Nephron progenitor cell (in vitro differentiated cells): ENCODE measurements at regions not wholly inside any gene's neighbourhood (a gene's known extent, or its start where the extent isn't known, plus 50 kb on each side); places are given as distances from the start of the nearest gene placed in this dataset.
A peak's percentile ranks its signal among the peaks of the same experiment; 100 is the strongest.

Experiments
- DNase-seq: peaks from one replicate; pipeline ENCODE4 v3.0.0; 2021
- H3K27ac Mint-ChIP-seq: 2 replicates; pipeline ENCODE4 v1.8.0; 2021; ENCODE audit warnings: mild to moderate bottlenecking, moderate library complexity, mixed read lengths
- H3K27me3 Mint-ChIP-seq: 2 replicates; pipeline ENCODE4 v1.8.0; 2021; ENCODE audit warnings: mild to moderate bottlenecking, low read depth, mixed read lengths; ENCODE audit not compliant: poor library complexity
- H3K36me3 Mint-ChIP-seq: 2 replicates; pipeline ENCODE4 v1.8.0; 2021; ENCODE audit warnings: low read depth, mixed read lengths
- H3K4me1 Mint-ChIP-seq: 2 replicates; pipeline ENCODE4 v1.8.0; 2021; ENCODE audit warnings: mixed read lengths
- H3K4me3 Mint-ChIP-seq: 2 replicates; pipeline ENCODE4 v1.8.0; 2021; ENCODE audit warnings: mild to moderate bottlenecking, moderate library complexity, mixed read lengths
- H3K9me3 Mint-ChIP-seq: 2 replicates; pipeline ENCODE4 v1.8.0; 2021; ENCODE audit warnings: mild to moderate bottlenecking, moderate library complexity, mixed read lengths
- CTCF ChIP-seq: fragments of 200-600 bp; sonication (generic); IDR thresholded peaks from 2 replicates; pipeline ENCODE4 v1.5.0; 2021; ENCODE audit warnings: antibody characterized with exemption

GRCh38 chr10:90424730-90425129, 433.1 kb downstream of the HTR7 start:
- Mint-ChIP-seq H3K4me1 (no peaks in the 10 kb centered on the region), H3K4me3 (no peak overlapping the region), H3K27me3 (no peaks in the 10 kb centered on the region), H3K27ac (no peak overlapping the region), H3K9me3 (peaks cover 8% of the 10 kb centered on the region), H3K36me3 (no peaks in the 10 kb centered on the region)
- TF ChIP-seq CTCF, result no peak
- DNase-seq, result no peak

GRCh38 chr10:90430186-90430585, 427.7 kb downstream of the HTR7 start:
- peaks cover 4% of the 10 kb centered on the region for H3K27me3 Mint-ChIP-seq
- no peak overlapping the region for H3K4me3 Mint-ChIP-seq
- no peak for TF ChIP-seq CTCF
- H3K36me3 Mint-ChIP-seq, result no peaks in the 10 kb centered on the region
- no peak for DNase-seq
- no peaks in the 10 kb centered on the region for H3K9me3 Mint-ChIP-seq
- peaks cover 14% of the 10 kb centered on the region for H3K4me1 Mint-ChIP-seq
- H3K27ac Mint-ChIP-seq, result no peak overlapping the region

- Mint-ChIP-seq H3K9me3 (no peaks in the 10 kb centered on the region), H3K36me3 (no peaks in the 10 kb centered on the region), H3K4me3 (no peak overlapping the region), H3K27me3 (peaks cover 4% of the 10 kb centered on the region), H3K4me1 (peaks cover 14% of the 10 kb centered on the region), H3K27ac (peak overlapping the region; percentile 50)
- TF ChIP-seq CTCF, result no peak
- no peak for DNase-seq
Observed at GRCh38 chr10:90432866-90433265, 425.0 kb downstream of the HTR7 start.

- peaks cover 3% of the 10 kb centered on the region for H3K9me3 Mint-ChIP-seq
- peaks cover 7% of the 10 kb centered on the region for H3K27me3 Mint-ChIP-seq
- H3K4me1 Mint-ChIP-seq, result peaks cover 14% of the 10 kb centered on the region
- no peak overlapping the region for H3K4me3 Mint-ChIP-seq
- no peak for TF ChIP-seq CTCF
- no peak overlapping the region for H3K27ac Mint-ChIP-seq
- DNase-seq, result no peak
- H3K36me3 Mint-ChIP-seq, result no peaks in the 10 kb centered on the region
Observed at GRCh38 chr10:90435296-90435695, 422.5 kb downstream of the HTR7 start.

- no peak for DNase-seq
- no peak overlapping the region for H3K27ac Mint-ChIP-seq
- H3K27me3 Mint-ChIP-seq, result peaks cover 7% of the 10 kb centered on the region
- no peaks in the 10 kb centered on the region for H3K36me3 Mint-ChIP-seq
- TF ChIP-seq CTCF, result no peak
- peaks cover 14% of the 10 kb centered on the region for H3K4me1 Mint-ChIP-seq
- no peak overlapping the region for H3K4me3 Mint-ChIP-seq
- peaks cover 18% of the 10 kb centered on the region for H3K9me3 Mint-ChIP-seq
Observed at GRCh38 chr10:90437452-90437851, 420.4 kb downstream of the HTR7 start.

GRCh38 chr10:90440870-90441269, 417.0 kb downstream of the HTR7 start:
- no peaks in the 10 kb centered on the region for H3K4me1 Mint-ChIP-seq
- H3K4me3 Mint-ChIP-seq, result no peak overlapping the region
- H3K27me3 Mint-ChIP-seq, result peaks cover 4% of the 10 kb centered on the region
- no peaks in the 10 kb centered on the region for H3K36me3 Mint-ChIP-seq
- no peak for DNase-seq
- TF ChIP-seq CTCF, result no peak
- peaks cover 31% of the 10 kb centered on the region for H3K9me3 Mint-ChIP-seq
- no peak overlapping the region for H3K27ac Mint-ChIP-seq
